Putamen (tissue), 1 donor: ENCODE measurements at regions not wholly inside any gene's neighbourhood (a gene's known extent, or its start where the extent isn't known, plus 50 kb on each side); places are given as distances from the start of the nearest gene placed in this dataset.
A peak's percentile ranks its signal among the peaks of the same experiment; 100 is the strongest.
"Not testable (repeated sequence)": the region's sequence is repeated elsewhere in the genome, so short reads cannot be mapped to it uniquely, and the experiment has no call there.

Source experiments
- DNase-seq: peaks from one replicate; pipeline ENCODE4 v3.0.0-alpha.2; 2016; ENCODE audit warnings: low spot score

DNA sequence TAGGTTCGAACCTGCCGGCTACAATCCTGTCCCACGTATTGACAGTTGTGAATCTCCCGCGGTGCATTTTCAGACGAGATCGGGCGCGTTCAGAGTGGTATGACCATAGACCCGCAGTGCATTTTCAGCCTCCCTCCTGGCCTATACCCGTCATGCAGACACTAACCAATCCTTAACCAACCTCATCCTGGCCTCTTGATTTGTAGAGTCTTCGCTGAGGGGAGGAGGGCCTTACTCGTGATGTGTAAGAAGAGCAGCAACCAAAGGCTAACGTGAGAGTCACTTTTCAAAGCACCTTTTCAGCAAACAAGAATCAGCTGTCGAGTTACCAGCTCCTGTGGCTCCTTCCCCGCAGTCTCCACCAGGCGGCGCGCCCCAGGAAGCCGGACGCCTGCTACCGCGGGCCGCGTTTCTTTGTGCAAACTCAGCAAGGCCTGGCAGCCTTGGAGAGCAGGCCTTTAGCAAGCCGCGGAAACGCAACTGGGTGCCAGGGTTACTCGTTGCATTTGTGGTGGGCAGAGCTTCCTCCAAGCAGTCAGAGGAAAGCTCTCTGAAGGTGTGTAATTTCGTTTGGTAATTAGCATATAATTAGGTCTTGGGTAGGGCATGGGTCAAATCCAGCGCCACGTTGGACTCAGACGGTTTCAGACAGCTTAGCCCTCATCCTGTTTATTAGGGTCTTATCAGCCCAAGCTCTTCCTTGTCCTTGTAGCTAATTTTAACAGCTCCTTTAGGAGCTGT lies 139.8 kb downstream of the OR2B2 start:
- DNase-seq = peak; percentile 57

DNA sequence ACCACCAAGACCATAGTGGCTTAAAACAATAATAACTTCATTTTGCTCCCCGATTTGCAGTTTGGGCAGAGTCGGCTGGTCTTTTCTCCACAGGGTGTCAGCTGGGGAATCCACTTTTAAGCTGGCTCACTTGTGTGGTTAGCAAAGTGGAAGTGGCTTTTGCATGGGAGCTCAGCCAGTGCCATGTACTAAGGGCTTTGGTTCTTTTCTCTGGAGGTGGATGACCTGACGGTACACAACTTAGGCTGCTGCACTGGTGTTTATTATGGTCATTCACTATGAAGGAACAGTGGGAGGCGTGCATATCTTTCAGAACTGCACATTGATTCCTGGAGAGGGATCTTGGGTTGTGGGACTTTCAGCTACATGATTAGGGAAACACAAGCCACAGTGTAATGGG lies 141.0 kb downstream of the OR2B2 start:
- DNase-seq = no peak

DNA sequence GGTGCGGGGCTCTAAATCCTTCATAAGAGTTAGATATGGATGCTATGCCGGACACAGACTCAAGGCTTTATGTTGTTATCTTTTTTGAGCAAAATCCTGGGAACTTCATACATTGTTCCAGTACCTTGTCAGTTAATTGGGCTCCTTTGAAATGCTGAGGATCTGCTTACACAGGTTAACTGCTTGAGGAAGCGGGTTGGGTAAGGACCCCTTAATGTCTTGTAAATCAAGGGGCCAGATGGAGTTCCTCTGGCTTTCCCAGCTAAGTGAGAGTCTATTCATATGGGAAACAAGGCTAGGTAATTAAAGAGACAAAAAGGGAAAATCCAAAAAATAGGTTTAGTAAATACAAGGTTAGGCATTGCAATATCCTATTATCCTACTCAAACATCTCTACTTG lies 141.5 kb downstream of the OR2B2 start:
- DNase-seq = no peak

DNA sequence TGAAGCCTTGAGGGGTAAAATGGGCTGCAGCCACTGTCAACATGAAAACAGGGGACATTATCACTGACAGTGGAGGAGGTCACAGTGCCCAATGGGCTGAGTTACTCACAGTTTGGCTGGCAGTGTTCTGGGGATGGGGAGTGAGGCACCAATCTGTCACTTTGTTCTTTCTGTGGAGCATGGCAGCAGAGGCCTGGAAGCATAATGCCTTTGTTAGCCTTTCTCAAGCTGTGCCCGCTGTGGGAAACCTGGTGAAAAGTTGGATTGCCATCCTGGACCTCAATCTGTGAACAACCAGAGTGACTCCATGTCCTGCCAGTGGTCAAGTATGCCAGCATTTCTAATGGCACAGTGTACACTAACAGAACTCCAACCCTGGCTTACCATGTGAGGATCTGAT lies 143.6 kb downstream of the OR2B2 start:
- DNase-seq = no peak

DNA sequence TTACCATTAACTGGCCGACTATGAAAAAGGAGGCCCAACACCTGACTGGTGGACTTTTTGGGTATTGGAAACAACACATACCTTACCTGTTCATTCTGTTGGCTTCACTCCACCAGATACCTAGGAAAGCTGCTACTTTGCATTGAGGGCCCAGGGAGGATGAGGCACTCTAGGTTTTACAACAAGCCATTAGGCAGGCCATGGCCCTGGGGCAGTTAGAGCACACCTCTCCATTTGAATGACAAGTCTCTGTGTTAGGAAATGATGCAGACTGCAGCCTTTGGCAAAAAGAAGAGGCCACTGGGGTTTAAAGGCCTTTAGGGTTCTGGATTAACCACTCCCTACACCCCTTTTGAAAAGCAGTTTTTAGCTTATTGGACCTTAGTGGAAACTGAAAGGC lies 144.3 kb downstream of the OR2B2 start:
- DNase-seq = no peak

DNA sequence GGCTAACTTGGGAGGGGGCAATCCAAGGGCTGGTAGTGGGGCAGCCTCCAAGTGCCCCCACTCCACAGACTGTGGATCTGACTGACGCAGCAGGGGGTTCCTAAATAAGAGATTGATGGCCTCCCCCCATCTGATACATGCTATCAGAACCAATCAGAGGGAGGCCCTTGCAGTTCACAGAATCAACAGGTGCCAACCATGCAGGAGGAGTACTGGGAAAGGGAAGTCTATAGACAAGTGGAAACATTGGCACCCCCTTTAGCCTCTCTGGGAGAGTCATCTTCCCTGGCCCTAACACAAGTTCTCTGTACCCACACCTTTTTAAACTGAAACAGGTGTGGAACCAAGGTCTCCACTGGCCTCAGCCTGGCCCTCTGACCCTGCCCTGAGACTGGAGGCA lies 145.8 kb downstream of the OR2B2 start:
- no peak for DNase-seq

DNA sequence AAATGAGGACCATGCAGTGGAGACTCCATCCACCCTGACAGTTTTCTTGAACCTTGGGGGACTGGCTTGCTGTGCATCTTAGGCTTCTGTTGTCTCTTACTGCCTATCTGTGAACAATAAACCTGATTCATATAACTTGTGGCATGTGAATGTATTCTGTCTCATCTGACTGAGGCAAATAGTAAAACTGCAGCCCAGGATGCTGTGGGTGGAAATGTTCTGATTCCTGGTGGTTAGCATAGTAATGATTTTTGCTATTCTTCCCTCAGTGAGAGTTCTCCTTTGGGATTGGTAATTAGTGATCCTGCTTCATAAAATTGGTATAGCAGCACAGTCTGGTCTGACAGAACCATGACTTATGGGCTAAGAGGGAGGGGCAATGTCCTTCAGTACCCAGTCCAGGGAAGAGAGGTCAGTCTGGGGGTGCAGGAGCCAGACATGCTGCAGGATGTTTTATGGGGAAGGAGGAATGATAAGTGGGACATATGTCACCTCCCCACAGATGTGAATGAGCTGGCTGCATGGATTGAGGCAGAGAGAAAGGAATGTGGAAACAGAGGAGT lies 147.1 kb downstream of the OR2B2 start:
- no peak for DNase-seq

DNA sequence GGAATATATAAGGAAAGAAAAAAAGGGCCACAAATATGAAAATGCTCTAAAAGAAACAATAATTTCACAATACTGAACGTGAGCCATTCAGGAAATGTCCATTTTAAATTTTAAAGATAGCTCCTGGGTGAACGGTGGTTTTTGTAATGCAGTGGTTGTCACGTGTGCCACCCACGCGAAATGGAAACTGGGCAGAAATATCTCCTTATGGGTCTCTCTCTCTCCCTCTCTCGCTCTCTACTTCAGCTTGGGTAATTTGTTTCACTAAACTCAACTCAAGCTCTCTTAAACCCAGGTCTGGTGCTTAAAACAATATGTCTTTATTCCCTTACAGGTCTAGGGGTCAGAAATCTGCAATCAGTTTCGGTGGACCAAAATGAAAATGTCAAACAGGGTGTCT lies 150.8 kb downstream of the OR2B2 start:
- DNase-seq = no peak

DNA sequence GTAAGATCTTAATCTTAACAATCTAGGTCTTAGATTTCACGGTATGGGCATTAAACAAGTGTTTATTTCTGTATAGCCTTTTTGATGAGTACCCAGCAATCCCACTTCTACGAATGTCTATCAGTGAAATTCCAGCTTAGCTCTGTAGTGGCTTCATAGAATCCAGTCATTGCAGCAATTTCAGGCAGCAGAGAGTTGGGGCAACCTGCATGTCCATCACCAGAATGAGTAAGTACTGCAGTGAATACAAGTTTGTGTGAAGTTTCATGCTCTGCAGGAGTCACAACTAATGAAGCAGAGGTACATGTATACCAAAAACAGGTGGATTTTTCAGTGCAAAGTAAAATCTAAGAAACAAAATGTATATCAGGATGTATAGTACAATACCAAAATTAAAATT lies 151.7 kb downstream of the OR2B2 start:
- no peak for DNase-seq

DNA sequence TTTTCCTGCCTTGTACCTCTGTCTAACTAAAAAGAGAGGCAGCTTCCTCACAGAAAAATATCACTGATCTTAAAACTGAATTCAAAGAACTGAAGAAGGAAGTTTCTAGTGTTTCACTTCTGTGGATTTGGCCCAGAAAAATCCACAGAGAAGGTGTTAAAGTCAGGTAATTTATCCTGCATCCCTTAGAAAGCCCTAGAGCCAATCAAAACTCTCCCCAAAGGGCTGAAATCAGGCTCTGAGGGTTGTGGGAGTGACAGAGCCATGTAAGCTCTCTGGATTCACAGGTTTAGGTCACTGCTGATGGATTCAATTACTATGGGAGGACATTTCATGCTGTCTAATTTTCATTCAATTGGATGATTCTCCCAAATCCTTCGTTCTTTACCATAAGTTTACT lies 152.3 kb downstream of the OR2B2 start:
- DNase-seq = no peak

DNA sequence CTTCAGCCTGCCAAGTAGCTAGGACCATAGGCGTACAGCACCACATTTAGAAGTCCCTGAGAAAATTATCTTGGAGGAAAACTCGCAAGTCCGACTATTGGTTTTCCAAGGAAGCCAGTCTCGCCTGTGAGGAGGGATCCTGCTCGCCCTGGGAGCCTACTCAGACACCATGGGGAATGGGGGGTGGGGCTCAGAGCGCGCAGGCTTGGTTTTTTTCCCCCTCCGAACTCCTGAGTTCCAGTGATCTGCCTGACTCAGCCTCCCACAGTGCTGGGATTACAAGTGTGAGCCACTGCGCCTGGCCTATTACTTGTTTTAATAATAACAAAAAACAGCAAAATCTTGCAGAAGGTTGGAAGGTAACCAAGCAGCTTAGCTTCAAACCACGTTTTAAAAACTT lies 153.7 kb downstream of the OR2B2 start:
- DNase-seq = no peak

DNA sequence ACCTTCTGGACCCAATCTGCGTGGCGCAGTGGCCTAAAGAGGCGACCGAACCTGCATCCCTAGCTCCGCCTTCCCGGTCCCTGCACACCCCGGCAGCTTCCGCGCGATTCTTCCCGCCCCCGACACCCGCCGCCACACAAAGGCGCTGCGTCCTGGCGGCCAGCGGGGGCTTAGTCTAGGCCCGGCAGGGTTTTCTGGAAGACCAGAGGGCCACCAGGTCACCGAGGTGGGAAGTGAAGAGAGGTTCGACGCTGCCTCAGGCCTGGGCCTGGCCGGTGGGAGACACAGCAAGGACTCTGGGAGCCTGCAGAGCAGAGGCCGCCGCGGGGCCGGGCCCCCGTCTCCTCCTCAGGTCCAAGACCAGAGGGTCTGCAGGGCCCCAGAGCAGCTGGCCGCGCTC lies 154.9 kb downstream of the OR2B2 start:
- DNase-seq = no peak

DNA sequence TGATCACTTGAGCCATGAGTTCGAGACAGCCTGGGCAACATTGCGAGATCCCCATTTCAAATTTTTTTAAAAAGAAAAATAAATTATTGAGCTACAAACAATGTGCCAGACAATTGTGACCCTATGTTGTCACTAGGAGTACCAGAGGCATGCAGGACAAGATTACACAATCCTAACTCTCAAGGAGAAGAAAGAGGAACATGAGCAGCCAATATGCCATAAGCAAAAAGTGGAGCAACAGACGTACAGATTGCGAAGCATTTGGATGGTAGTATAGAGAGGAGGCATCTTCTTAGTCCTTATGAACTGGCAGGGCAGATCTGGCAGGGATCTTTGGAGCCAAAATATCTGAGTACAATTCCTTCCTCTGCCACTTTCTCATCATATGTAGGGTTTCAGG lies 156.4 kb downstream of the OR2B2 start:
- DNase-seq = no peak

DNA sequence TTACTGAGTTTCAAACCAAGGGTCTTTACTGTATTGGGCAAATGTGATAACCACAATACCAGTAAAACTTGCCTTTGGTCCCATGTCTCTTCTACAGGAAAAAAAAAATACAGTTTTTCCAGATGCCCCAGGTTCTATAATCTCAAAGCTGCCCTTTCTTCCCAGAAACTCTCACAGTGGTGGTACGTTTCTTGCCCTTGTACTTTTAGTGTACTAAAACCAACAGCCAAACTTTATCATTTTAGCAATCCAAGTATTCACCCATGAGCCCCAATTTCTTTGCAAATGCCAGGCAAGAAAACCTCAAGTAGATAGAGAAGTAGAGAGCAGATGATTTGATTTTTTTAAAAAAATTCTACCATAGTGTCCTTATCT lies 157.8 kb downstream of the OR2B2 start:
- no peak for DNase-seq

DNA sequence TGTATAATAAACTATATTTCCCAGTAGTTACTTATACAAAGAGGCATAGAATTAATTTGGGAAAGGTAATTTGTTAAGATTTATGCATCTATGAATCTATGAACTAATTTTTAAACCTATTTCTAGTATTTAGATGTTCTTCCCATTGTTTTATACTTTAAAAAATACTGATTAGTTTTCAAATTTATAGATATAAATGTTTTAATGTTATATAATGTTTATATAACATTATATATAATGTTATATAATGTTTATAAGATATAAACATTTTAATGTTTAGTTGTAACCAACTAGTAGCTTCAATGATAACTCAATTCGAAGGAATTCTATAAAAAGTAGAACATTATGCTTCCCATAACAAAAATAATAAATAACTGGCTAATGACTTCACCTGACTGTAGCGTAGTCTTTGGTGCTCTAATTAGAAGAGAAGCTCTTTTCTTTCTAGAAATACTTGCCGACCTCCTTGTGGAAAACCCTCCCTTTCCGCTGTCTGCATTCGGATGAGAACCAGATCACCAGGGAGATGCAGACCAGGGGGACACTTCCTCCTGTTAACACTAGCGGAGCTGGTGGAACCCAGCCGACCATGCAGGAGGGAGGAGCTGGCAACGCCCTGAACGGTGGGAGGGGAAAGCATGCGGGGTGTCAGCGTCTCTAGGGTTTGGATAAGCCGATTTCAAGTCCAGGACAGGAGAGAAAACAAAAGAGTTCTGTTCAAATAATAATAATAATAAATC lies 158.4 kb downstream of the OR2B2 start:
- DNase-seq = peak; percentile 61

DNA sequence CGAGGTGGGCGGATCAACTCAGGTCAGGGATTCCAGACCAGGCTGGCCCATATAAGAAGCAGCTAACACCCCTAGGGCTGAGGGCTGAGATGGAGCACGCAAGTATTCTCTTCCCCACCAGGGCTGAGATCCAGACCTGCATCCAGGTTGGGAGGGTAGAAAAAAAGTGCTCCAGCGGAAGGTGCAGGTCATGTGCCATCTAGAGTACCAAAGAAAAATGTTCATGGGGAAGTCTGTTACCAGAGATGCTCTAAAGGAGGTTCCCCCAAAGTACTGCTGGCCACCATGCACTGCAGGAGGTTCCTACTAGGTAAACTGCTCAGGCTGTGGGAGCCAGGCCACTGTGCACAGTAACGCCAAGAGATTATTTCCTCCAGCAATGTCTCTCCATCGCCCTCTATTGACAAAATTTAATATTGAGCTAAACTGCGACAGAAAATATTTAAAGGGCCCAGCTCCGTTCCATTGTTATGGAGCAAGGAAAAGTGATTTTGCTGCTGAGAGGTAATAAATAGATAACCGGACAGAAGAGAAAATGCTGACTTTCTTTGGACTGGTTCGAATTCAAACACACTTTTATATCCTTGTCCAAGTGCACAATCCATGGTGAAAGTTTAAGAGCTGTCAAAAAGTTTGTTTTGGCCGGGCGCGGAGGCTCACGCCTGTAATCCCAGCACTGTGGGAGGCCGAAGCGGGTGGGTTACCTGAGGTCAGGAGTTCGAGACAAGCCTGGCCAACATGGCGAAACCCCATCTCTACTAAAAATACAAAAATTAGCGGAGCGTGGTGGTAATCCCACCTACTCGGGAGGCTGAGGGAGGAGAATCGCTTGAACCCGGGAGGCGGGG lies 159.9 kb downstream of the OR2B2 start:
- DNase-seq = peak; percentile 79

DNA sequence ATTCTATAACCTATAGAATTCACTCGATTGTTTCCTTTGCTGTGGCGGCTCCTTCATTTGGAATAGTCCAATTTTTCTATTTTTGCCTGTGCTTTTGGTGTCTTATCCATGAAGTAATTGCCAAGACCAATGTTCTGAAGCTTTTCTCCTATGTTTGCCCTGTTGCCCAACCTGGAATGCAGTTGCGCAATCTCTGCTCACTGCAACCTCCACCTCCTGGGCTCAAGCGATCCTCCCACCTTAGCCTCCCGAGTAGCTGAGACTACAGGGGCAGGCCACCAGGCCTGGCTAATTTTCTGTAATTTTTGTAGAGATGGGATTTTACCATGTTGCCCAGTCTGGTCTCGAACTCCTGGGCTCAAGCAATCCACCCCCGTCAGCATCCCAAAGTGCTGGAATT lies 163.5 kb downstream of the OR2B2 start:
- no peak for DNase-seq

DNA sequence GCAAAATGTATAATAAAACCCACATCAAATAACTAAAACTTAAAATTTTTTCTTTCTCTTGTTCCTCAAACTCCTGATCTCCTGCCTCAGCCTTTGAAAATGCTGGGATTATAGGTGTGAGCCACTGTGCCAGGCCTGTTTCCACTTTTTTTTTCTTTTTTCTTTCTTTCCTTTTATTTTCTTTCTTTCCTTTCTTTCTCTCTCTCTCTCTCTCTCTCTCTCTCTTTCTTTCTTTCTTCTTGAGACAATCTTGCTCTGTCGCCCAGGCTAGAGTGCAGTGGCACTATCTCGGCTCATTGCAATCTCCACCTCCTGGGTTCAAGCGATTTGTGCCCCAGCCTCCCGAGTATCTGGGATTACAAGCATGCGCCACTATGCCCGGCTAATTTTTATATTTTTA lies 164.6 kb downstream of the OR2B2 start:
- no peak for DNase-seq

DNA sequence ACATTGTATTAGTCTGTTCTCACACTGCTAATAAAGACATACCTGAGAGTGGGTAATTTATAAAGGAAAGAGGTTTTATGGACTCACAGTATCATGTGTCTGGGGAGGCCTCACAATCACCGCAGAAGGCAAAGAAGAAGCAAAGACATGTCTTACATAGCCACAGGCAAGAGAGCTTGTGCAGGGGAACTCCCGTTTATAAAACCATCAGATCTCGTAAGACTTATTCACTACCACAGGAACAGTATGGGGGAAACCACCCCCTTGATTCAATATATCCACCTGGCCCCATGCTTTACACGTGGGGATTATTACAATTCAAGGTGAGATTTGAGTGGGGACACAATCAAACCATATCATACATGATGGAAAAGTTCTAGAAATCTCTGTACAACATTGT lies 165.3 kb downstream of the OR2B2 start:
- not testable (repeated sequence) for DNase-seq

DNA sequence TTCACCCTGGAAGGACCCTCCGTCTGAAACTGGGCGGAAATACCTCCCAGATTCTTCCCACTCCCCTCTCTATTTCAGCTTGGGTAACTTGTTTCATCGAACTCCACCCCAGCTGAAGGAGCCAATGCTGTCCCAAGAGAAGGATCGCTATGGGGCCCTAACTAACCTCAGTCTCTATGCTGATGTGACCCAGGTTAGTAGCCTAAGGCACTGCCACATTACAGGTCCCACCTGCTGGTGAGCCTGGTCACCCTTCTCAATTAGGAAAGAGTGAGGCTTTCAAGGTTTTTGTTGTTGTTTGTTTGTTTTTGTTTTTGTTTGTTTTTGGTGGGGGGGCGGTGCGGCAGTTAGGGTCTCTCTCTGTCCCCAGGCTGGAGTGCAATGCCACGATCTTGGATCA lies 168.4 kb downstream of the OR2B2 start:
- no peak for DNase-seq

DNA sequence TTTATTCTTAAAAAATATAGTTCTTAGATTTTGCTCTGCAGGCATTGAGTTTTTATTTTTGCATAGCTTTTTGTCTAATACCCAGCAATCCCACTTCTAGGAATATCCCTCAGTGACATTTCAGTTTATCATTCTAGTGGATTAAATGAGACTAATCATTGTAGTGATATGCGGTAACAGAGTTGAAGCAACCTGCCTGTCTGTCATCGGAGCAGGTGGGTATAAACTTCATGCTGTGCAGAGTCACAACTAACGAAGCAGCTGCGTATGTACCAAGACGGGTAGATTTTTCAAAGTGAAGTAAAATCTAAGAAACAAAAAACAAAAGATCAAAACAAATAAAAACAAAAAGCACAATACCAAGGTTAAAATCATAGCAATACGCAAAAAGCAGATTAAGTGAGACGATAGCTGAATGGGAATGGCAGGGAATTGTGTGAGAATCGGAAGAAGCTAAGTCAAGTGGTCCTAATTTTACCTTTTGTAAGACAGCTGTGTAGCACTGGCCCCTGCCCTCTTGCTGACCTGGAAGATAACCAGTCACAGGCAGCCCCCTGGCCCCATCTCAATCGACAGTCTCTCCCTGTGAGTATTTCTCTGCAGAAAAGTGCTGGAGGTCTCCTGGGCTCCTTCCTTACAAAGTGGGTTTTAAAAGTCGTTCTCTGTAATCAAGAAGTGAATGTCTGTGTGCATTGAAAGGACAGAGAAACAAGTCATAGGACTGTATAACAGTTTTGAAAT lies 169.2 kb downstream of the OR2B2 start:
- no peak for DNase-seq

DNA sequence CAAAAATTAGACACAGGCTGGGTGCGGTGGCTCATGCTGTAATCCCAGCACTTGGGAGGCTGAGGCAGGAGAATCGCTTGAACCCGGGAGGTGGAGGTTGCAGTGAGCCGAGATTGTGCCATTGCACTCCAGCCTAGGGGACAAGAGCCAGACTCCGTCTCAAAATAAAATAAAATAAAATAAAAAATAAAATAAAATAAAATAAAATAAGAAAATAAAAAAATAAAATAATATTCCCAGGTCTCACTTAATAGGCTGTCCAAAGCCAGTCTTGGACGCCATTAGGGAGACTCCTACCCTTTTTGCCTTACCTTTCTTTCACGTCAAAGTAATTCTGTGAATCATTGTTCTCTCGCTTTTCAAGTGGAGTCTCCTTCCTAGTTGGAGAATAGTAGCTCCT lies 172.3 kb downstream of the OR2B2 start:
- not testable (repeated sequence) for DNase-seq
